NCI-H82 (cell line): ENCODE measurements at regions not wholly inside any gene's neighbourhood (a gene's known extent, or its start where the extent isn't known, plus 50 kb on each side); places are given as distances from the start of the nearest gene placed in this dataset.

ENCODE experiments used
- DNase-seq: peaks from one replicate; lab custom pipeline; 2025; lab: John Stamatoyannopoulos, UW

DNA sequence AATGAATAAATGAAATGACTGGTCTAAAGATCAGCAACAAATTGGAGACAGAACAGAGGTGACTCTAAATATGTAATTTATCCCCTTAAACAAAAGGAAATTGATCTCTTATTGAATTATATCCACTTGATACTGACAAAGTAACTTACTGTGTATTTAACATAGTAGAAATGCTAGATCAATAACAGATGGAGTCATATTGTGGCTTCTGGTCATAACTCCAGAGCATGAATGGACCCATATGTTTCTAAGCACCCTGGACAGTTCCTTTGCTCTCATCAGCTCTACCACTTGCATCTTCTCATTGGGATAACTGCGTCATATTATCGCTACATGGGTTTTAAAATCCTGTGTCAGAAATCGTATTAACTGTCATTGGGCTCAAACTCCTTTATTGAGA is 222.3 kb downstream of the ETS1 start:
- no peak for DNase-seq

DNA sequence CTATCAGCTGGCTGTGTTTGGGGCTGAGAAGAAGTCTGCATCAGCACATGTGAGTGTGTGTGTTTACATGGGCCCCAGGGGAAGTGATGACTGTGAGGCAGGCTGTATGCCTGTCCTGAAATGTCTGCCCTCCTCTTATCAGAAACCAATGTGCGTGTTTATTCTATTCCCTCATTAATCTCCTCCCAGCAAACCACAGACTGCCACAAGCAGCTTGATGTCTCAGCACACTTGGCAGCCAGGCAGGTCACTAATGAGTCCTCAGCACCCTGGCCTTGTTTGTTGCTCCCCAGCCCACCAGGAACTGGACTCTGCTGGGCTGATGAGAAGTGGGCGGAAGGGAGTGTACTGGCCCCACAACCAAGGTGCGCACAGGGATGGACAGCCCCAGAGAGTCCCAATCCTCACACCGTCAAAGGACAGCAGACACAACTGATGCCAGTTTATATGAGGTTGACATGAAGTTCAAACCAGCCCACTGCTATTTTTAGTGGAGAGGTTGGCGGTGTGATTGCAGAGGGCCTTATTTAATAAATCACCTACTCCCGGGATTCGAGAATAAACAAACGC is 225.8 kb downstream of the ETS1 start:
- no peak for DNase-seq

DNA sequence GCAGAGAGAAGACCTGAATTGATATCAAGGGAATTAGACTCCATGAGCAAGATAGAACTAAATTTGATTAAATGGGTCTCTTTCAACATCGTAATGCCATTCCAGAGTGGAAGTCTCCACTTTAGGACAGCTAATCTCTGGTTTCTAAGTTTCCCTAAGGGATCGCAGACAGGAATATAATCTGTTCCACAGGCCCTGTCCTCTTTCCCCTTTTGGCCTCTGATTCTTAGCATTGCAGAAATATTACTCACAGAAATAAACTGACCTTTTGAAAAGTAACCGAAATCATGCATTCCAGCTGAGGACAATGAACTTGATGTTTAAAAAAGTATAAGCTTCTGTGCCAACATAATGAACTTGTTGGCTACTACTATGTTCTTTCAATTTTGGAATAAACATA is 227.8 kb downstream of the ETS1 start:
- DNase-seq, result no peak

GRCh38 chr11:128357073-128357472 is 230.3 kb downstream of the ETS1 start:
- no peak for DNase-seq

DNA sequence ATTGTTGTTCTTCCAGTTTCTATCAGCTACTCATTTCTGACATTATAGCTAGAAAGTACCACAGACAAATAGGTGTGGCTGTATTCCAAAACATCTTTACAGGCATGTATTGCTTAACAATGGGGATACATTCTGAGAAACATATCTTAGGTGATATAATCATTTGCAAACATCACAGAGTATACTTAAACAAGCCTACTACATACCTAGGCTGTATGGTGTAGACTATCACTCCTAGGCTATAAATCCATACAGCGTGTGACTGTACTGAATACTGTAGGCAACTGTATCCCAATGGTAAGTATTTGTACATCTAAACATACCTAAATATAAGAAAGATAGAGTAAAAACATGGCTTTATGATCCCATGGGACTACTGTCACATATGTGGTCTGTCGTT is 231.8 kb downstream of the ETS1 start:
- DNase-seq, result no peak

DNA sequence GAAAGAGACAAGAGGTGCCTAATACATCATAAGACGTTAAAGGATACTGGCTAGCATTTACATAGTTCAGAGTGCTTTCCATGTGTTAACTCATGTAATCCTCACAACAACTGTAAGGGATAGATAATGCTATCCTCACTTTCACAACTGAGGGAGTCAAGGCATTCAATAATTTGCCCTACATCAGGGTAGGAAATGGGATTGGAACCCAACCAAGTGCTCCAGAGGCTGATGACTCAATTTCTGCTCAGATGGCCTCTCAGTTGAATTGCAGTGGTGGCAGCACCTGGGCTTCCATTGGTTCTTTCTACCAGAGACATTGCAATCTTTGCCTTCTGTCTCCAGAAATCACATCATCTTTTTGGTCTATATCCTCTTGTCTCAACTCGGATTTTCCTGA is 232.9 kb downstream of the ETS1 start:
- no peak for DNase-seq

DNA sequence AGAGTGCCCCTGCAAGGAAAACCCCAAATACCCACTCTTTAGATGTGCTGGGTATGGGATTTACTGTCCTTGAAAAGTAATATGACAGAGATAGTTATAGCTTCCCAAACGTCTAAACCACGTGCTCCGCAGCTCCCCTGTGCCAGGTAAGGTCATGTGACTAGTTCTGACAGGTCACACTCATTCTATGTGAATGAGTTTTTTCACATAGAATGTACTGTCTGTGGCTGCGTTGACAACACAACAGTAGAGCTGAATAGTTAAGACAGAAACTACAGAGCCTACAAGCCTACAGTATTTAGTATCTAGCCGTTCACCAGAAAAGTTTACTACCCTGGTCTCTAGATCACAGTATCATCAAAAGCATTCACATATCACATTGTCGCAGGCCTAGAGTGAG is 236.2 kb downstream of the ETS1 start:
- no peak for DNase-seq

DNA sequence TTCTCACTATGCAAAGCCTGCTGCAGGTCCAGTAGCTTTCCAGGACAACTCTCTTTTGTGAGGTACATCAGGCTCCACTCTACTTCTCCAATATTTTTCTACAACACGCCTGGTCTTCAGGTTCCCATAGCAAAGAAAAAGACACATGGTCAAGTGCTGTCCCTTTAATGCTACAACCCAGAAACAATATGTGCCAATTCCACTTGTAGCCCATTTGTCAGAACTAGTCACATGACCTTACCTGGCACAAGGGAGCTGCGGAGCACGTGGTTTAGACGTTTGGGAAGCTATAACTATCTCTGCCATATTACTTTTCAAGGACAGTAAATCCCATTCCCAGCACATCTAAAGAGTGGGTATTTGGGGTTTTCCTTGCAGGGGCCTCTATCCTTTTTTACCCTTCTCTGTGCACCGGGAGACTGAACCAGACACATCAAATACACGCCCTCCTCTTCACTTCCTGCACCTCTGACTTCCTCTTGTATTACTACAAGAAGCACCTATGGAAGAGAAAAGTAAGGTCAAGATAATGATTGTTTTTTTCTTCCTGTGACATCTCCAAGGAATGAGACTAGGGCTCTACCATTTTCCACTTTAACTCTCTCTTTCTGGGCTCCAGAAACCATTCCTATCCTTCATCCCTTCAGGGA is 237.6 kb downstream of the ETS1 start:
- DNase-seq, result no peak

DNA sequence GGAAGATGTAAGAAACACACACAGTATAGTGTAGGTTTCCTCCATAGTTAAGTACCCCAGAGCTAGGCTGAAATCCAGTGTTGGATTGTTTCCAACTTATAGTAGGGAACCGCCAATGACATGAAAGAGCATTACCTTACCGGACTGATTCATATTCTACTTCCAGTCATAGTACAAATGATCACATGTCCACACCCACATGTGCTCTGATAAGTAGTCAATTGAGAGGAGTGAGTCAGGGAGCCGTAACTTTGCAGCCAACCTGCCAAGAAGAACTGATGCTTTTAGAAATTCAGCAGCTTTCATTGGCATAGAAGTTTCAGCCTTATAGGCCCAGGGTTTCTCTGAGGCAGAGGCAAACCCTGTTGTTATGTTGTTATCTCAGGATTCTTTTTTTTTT is 240.6 kb downstream of the ETS1 start:
- no peak for DNase-seq

DNA sequence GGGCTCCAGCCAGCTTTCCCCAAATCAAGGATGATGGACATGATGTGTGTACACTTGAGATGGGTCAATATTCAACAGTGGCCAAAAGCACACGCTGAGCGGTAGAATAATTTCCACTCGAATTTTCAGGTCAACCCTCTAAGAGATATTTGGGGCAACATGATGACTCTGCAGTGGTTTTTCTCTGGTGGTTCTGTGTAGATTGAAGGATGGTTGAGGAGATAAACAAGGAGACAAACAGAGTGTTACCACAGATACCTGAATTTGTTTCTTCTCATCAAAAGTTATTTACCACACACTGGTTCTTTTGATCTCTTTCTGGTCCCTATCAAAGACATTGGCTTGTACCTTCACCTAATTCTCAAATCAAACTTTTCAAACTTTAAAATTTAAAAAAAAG is 242.0 kb downstream of the ETS1 start:
- no peak for DNase-seq

DNA sequence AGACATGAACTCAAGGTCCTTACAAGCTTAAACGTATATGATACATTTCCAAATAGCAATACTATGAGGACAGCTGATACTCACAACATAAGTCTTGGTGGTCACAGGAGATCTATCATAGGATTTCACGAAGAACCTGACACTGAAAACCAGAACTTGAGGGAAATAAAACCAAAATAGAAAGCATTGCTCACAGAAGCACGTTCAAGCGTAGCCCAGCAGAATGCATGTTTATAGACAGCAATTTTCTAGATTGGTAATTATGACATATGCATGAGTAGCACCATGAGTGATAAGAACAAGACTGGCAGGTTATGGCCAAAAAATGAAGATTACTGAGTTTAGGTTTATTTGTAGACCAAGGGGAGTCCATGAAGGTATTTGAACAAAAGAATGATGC is 243.5 kb downstream of the ETS1 start:
- no peak for DNase-seq

DNA sequence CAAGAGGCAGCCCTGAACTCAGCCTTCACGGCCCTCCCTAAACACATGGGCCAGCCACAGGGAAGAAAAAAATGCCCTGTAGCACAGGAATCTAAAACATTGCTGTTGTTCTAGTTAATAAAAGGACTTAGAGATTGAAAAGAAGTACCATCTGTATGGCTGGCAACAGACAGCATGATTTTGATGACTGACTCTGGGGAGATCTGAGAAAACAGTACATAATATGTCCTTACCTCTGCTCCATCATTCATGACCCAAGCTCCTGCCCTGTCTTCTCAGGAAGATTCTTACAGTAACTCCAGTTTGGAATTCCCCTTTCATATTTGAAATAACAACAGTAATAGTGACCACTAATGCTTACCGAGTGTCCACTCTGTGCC is 244.2 kb downstream of the ETS1 start:
- DNase-seq, result no peak

DNA sequence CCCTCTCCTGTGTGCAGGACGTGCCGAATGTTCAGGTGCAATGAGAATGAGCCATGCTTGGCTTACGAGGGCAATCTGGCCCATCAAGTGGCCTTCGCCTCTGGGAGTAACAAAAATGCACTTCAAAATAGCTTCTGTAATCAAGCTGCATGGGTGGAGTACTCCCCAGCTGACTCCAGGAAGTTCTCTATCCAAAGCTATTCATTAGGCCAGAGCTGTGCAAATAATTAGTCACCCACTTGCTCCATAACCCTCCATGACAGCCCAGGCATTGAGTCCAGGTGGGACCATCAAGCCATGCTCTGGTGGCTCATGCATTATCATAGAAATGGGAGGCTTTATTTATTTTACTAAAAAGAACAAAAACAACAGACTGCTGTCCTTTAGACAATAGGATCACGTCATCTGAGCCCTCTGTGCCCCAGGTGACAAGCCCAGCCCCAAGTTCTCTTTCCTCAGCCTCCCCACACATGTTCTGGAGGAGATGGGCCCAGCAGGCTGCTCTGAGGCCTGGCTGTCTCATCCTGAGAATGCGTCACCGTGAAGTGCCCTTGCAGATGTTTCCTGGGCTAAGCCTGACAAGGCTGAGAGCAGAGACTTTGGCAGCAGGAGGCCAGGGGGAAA is 244.7 kb downstream of the ETS1 start:
- no peak for DNase-seq

DNA sequence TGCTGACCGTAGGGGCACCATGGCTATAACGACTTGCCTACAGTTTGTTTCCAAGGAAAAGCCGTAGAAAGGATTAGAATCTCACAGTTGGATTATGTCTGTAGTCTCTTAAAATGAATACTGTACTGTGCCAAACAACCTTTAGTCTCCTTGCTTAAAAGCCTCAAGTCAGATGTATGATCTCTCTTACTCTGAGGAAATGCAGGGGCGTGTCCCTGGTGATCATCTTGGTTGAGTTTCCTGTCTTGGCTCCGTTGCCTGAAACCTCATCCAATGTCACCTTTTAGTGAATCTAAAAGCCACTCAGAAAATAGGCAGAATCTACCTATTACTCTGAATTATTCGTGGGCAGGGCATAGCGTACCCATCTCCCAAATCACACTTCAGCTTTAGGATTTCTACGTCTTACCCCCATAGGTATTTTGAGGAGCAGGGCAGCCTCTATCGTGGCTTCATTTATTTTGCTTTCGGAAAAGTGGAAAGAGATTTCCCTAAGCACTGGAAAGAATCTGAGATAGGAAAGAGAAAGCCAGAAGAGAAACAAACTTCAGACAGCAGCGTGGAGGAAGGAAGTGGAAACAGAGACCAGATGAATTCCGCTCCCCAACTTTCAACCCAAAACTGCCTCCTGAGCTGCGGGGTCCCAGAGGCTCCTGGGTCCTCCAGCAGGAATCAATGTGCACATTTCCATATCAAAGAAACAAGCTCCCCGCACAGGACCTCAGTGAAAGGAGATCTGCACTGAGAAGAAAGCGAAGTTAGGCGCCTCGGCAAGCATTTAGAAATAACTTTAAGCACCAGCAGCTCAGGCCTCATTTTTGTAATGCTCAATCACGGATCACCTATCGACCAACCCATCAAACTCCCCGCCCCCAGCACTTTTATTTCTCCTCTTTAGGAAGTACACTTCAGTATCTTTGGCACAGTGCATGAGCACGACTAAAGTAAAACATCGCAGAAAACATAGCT is 245.8 kb downstream of the ETS1 start:
- DNase-seq, result no peak

- no peak for DNase-seq
Observed at GRCh38 chr11:128339792-128340191, 247.6 kb downstream of the ETS1 start.

DNA sequence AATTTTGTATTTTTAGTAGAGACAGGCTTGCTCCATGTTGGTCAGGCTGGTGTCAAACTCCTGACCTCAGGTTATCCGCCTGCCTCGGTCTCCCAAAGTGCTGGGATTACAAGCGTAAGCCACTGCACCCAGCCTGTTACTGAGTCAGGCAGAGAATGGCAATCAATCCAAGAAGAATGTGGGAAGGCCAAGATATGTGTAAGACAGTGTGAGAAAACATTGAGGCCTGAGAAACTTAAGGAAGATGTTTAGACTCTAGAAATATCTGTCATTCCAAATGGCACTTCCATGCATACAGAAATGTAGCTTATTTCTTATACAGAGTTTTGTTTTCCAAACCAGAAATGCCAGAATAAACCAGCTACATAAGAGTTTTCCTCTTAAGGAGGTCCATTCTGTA is 248.5 kb downstream of the ETS1 start:
- no peak for DNase-seq

DNA sequence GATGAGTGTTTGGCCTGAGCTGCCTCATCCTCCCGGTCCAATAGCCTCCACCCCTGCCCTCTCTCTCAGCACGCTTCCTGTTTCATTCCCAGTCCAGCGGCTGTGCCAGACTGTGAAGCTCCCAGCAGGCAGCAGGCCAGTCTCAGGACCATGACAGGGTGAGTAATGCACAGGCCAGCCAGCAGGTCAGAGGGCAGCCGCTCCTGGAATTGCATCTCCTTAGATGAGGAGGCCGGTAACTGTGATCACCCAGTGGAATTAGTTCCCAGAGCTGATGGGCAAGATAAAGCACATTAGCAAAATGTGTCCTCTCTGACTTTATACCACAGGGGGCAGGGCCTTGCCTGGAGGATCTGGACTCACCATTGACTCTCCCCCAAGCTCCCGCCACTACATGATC is 251.2 kb downstream of the ETS1 start:
- no peak for DNase-seq

DNA sequence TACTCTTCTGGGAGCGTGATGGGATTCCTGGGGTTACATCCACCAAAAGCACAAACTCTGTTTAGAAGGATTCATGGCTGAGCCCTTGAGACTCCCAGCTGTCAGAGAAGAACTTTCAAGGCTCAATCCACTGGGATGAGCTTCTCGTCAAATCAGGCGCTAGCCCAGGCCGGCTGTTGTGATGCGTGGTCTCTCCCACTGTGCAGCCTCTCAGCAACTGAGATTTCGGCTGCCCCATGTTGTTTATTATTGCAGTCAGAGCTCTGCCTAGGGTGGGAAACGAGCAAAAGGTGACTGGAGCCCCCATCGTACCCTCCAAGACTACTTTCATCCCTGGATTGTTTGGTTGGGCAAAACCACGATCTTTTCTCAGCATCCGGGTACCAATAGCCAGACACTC is 251.6 kb downstream of the ETS1 start:
- no peak for DNase-seq

DNA sequence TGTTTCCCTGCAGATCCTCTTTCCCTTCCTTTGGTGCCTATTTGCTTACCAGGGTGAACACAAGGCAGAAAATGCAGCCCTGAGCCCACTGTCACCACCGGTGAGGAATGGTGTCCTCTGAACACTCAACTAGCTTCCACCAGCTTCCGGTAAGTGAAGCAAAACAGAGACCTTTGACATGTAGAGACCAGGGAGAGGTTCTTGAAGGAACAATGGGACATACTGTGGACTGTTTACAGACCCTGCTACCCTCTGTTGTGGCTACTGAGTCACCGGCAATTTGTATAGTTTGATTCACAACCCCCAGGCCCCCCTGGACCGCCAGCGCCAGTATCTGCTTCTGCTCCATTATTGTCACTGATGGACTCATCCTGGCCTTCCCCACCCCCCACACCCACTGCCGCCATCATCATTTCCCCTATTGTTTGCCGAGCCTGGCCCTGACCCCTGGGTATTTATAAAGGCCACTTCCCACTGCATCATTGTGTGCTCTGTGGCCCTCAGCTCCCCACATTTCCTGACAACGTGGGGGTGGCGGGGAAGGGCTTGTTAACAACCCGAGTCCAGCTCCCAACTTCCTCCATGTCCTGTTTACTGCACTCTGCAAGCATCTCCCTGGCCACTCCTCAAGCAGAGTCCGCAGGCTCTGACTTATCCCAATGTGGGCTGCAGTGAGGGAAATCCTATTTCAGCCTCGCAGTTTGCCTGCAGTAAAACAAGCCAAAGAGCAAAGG is 252.9 kb downstream of the ETS1 start:
- DNase-seq, result no peak

- no peak for DNase-seq
Observed at GRCh38 chr11:128331317-128331716, 256.0 kb downstream of the ETS1 start.

DNA sequence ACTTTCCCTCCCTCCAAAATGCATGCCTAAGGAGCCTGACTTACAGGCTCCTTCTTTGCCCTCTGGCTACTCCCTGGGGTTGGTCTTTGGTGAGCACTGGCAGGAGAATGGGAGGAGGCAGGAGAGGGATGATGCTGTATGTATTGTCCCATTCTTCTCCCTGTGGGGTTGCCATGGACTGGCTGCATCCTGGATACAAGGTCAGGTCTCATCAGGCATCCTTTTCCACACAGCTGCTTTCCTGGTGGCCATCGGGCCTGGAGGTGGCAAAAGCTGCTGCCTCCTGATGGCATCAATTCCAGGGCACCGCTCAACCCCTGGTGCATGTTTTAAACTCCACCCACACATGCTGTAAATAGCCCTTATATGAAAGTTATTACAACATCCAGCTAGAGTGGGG is 257.2 kb downstream of the ETS1 start:
- no peak for DNase-seq

- no peak for DNase-seq
Observed at GRCh38 chr11:128328955-128329551, 258.3 kb downstream of the ETS1 start.
